PFSK-1 (cell line): ENCODE measurements at regions not wholly inside any gene's neighbourhood (a gene's known extent, or its start where the extent isn't known, plus 50 kb on each side); places are given as distances from the start of the nearest gene placed in this dataset.

ENCODE experiments used
- POLR2AphosphoS5 ChIP-seq: IDR thresholded peaks from 2 replicates; pipeline ENCODE4 v1.6.1; 2012; ENCODE audit warnings: low read depth, mild to moderate bottlenecking, control low read depth, low read length, moderate library complexity
- TAF1 ChIP-seq: IDR thresholded peaks from 2 replicates; pipeline ENCODE4 v1.6.1; 2012; ENCODE audit warnings: low read length, control low read depth, borderline replicate concordance; ENCODE audit not compliant: insufficient read depth
- TF ChIP-seq, protein P1 (sequence below), 2 experiments: IDR thresholded peaks; 2 replicates each; pipeline versions ENCODE4 v1.6.1 to v1.8.0; 2011 to 2012; ENCODE audit warnings: low read depth in 2 of 2, low read length in 2 of 2, control low read depth in 1 of 2, inconsistent platforms in 1 of 2, mild to moderate bottlenecking in 1 of 2, moderate library complexity in 1 of 2; ENCODE audit not compliant: insufficient read depth in 1 of 2

DNA sequence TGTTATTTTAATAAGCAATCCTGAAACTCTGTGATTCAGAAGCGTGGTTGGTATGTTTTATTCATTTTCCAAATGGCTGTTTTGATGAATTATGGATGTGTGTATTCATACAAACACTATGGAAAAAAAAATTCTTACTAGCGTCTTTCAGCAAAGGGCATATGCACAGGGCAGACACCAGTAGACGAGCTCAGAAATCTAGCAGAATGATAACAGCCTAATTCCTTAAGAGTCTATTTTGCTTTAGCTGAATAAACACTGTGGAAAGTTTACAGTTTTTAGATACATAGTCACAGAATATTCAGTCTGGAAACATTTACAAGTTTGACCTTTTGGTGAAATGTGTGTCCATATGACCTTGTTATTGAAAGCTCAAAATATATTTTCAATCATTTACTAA lies 418.8 kb upstream of the LUZP2 start:
- TF ChIP-seq POLR2AphosphoS5, result no peak
- TF ChIP-seq, protein P1, sequence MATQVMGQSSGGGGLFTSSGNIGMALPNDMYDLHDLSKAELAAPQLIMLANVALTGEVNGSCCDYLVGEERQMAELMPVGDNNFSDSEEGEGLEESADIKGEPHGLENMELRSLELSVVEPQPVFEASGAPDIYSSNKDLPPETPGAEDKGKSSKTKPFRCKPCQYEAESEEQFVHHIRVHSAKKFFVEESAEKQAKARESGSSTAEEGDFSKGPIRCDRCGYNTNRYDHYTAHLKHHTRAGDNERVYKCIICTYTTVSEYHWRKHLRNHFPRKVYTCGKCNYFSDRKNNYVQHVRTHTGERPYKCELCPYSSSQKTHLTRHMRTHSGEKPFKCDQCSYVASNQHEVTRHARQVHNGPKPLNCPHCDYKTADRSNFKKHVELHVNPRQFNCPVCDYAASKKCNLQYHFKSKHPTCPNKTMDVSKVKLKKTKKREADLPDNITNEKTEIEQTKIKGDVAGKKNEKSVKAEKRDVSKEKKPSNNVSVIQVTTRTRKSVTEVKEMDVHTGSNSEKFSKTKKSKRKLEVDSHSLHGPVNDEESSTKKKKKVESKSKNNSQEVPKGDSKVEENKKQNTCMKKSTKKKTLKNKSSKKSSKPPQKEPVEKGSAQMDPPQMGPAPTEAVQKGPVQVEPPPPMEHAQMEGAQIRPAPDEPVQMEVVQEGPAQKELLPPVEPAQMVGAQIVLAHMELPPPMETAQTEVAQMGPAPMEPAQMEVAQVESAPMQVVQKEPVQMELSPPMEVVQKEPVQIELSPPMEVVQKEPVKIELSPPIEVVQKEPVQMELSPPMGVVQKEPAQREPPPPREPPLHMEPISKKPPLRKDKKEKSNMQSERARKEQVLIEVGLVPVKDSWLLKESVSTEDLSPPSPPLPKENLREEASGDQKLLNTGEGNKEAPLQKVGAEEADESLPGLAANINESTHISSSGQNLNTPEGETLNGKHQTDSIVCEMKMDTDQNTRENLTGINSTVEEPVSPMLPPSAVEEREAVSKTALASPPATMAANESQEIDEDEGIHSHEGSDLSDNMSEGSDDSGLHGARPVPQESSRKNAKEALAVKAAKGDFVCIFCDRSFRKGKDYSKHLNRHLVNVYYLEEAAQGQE (IDR thresholded peaks at IDR 0.05; ENCODE audit: insufficient read depth in 1 of 2, low read depth in 2 of 2, low read length in 2 of 2), result no peak
- no peak for TF ChIP-seq TAF1
